Thyroid gland (tissue), 4 donors: ENCODE measurements at regions not wholly inside any gene's neighbourhood (a gene's known extent, or its start where the extent isn't known, plus 50 kb on each side); places are given as distances from the start of the nearest gene placed in this dataset.

ENCODE experiments used
- POLR2A ChIP-seq, 2 donors: fragments of 450-650 bp; IDR thresholded peaks; one replicate each; pipeline ENCODE4 v1.6.1; 2017; ENCODE audit warnings: antibody characterized with exemption in 2 of 2, mild to moderate bottlenecking in 2 of 2, moderate library complexity in 1 of 2
- TF ChIP-seq, protein P1 (sequence below), 6 experiments: fragments of 200-600 bp in 3 of 6; fragments of 450-650 bp in 3 of 6; sonication (generic) in 3 of 6; IDR thresholded peaks; one replicate each; pipeline ENCODE4 v1.5.1; 2016 to 2019; ENCODE audit warnings: antibody characterized with exemption in 6 of 6, mild to moderate bottlenecking in 2 of 6, inconsistent platforms in 1 of 6, moderate library complexity in 1 of 6

DNA sequence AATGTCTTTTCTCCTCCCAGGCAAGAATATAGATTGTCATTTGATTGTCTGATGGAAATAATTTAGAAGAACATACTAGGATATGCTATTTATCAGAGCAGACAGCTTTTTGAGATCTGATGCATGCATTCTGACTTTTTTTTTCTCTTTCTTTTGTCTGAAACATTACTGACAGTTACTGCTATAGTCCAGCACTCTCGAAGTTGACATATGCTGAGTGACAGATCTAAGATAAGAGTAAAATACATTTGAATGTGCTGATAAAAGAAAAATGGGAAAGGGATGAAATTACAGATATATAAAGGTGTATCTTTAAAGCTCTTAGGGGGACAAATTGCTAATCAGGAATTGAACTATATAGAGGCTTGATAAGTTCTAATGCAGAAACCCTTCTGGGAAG, 753.8 kb upstream of the TENM4 start:
- TF ChIP-seq, protein P1, sequence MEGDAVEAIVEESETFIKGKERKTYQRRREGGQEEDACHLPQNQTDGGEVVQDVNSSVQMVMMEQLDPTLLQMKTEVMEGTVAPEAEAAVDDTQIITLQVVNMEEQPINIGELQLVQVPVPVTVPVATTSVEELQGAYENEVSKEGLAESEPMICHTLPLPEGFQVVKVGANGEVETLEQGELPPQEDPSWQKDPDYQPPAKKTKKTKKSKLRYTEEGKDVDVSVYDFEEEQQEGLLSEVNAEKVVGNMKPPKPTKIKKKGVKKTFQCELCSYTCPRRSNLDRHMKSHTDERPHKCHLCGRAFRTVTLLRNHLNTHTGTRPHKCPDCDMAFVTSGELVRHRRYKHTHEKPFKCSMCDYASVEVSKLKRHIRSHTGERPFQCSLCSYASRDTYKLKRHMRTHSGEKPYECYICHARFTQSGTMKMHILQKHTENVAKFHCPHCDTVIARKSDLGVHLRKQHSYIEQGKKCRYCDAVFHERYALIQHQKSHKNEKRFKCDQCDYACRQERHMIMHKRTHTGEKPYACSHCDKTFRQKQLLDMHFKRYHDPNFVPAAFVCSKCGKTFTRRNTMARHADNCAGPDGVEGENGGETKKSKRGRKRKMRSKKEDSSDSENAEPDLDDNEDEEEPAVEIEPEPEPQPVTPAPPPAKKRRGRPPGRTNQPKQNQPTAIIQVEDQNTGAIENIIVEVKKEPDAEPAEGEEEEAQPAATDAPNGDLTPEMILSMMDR (IDR thresholded peaks at IDR 0.05) = no peak
- TF ChIP-seq POLR2A (IDR thresholded peaks at IDR 0.05) = no peak
